ENCODE measurements at regions not wholly inside any gene's neighbourhood (a gene's known extent, or its start where the extent isn't known, plus 50 kb on each side); places are given as distances from the start of the nearest gene placed in this dataset.

DNA sequence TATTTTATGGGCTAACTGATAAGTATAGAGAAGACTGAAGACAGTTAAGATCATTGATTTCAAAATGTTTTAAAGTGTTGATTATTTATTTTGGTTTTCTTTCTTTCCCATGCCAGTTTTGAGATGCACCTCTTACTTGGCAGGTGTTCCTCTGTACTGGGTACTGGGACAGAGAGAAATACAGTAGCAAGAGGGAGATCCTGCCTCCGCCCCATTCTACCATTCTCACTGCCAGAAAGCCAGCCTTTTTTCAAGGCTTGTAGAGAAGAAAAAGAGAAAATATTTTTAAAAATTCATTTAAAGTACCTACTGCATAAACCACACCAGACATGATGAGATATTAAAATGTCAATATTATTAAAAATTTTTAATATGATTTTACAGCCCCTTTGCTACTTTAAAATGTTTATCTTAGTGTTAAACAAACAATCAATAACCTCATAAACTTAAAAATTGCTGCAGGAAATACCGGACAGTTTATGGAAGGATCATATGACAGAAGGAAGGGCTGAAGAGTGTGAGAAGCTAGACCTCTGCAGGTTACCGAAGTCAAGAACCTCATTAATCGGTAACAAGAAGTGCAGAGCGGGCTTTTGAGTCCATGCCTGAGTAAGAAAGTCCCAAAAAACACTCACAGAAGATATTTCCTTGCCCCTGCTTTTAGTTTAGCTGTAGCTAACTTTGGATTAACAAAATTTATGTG is 117.8 kb upstream of the ESR1 start:
- H3K36me3 ChIP-seq (replicated peaks in 1 of 2; ENCODE audit: control insufficient read depth in 1 of 2, insufficient read depth in 2 of 2, low read length in 1 of 2), result no peaks in the 10 kb centered on the region
- H2AFZ ChIP-seq (ENCODE audit: low read depth), result no peak overlapping the region
- WGBS (ENCODE audit: low lambda C conversion rate), result 50% methylated on average over 5 of the region's 5 CpGs
- POLR2A ChIA-PET, result no interaction called here
- no peaks in the 10 kb centered on the region for H3K9me3 ChIP-seq
- DNase-seq, result no peak
- no peak overlapping the region for H3K4me3 ChIP-seq (ENCODE audit: low read depth in 2 of 2, low read length in 1 of 2)
- CTCF ChIA-PET, result interaction anchor here (1.2 to 1.7 kb wide), 2 partner anchors 14 kb away, joined by 3 to 6 read pairs; no protein-coding TSS in a partner anchor
- no peaks in the 10 kb centered on the region for H4K20me1 ChIP-seq (ENCODE audit: insufficient read depth)
- no peaks in the 10 kb centered on the region for H3K79me2 ChIP-seq (ENCODE audit: insufficient read depth)
- H3K9me2 ChIP-seq, result no peaks in the 10 kb centered on the region
- no peak overlapping the region for H3K27ac ChIP-seq (ENCODE audit: low read depth in 2 of 2, low read length in 1 of 2)
- TF ChIP-seq EP300 (IDR thresholded peaks at IDR 0.05; ENCODE audit: borderline replicate concordance in 1 of 2, low read depth in 1 of 2, low read length in 1 of 2) (no peak), RFX5 (IDR thresholded peaks at IDR 0.05; ENCODE audit: low read length) (no peak)
- no peak overlapping the region for H3K4me2 ChIP-seq
- H3K9ac ChIP-seq, result no peak overlapping the region
- H3K27me3 ChIP-seq (ENCODE audit: insufficient read depth), result no peaks in the 10 kb centered on the region; the same call in 1 of the 2 replicates
- H3K4me1 ChIP-seq (ENCODE audit: control insufficient read depth in 1 of 2, insufficient read depth in 2 of 2, low read depth in 1 of 2, low read length in 1 of 2), result no peaks in the 10 kb centered on the region
- H3F3A ChIP-seq (replicated peaks; ENCODE audit: insufficient read depth), result no peaks in the 10 kb centered on the region

DNA sequence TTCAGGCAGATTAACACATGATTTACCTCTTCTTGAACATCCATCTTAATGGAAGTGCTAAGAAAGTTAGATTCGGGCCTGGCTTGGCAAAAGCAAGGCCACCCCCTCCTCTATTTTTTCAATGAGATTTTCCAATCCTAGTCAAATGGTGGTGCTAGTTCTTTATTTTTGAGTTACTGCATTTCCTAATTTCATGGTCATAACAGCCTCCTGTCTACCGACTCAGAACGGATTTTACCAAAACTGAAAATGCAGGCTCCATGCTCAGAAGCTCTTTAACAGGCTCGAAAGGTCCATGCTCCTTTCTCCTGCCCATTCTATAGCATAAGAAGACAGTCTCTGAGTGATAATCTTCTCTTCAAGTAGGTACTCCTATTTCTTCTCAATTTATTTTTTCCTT is 117.2 kb upstream of the ESR1 start:
- TF ChIP-seq EP300 (IDR thresholded peaks at IDR 0.05; ENCODE audit: borderline replicate concordance in 1 of 2, low read depth in 1 of 2, low read length in 1 of 2) (no peak), RAD21 (IDR thresholded peaks at IDR 0.05; ENCODE audit: low read length) (0 out of 2 replicates have a peak, but pooled peaks have one; percentile 6)
- Histone ChIP-seq H2AFZ (ENCODE audit: low read depth) (no peak overlapping the region), H3K4me2 (no peak overlapping the region), H3K27me3 (ENCODE audit: insufficient read depth) (no peaks in the 10 kb centered on the region; the same call in 1 of the 2 replicates), H3K4me1 (ENCODE audit: control insufficient read depth in 1 of 2, insufficient read depth in 2 of 2, low read depth in 1 of 2, low read length in 1 of 2) (no peaks in the 10 kb centered on the region), H3K9me2 (no peaks in the 10 kb centered on the region), H3K9me3 (no peaks in the 10 kb centered on the region), H3F3A (replicated peaks; ENCODE audit: insufficient read depth) (no peaks in the 10 kb centered on the region), H3K9ac (no peak overlapping the region), H3K79me2 (ENCODE audit: insufficient read depth) (no peaks in the 10 kb centered on the region), H3K36me3 (replicated peaks in 1 of 2; ENCODE audit: control insufficient read depth in 1 of 2, insufficient read depth in 2 of 2, low read length in 1 of 2) (no peaks in the 10 kb centered on the region), H4K20me1 (ENCODE audit: insufficient read depth) (no peaks in the 10 kb centered on the region), H3K27ac (ENCODE audit: low read depth in 2 of 2, low read length in 1 of 2) (no peak overlapping the region), H3K4me3 (ENCODE audit: low read depth in 2 of 2, low read length in 1 of 2) (no peak overlapping the region)
- 23% methylated on average over 4 of the region's 4 CpGs for WGBS (ENCODE audit: low lambda C conversion rate)
- CTCF ChIA-PET, result interaction anchor here (1.2 to 1.7 kb wide), 2 partner anchors 13 to 14 kb away, joined by 3 to 6 read pairs; no protein-coding TSS in a partner anchor
- DNase-seq, result no peak
- POLR2A ChIA-PET, result interaction anchor here (0.7 kb wide), 1 partner anchor 14 kb away, joined by 3 read pairs; no protein-coding TSS in a partner anchor

DNA sequence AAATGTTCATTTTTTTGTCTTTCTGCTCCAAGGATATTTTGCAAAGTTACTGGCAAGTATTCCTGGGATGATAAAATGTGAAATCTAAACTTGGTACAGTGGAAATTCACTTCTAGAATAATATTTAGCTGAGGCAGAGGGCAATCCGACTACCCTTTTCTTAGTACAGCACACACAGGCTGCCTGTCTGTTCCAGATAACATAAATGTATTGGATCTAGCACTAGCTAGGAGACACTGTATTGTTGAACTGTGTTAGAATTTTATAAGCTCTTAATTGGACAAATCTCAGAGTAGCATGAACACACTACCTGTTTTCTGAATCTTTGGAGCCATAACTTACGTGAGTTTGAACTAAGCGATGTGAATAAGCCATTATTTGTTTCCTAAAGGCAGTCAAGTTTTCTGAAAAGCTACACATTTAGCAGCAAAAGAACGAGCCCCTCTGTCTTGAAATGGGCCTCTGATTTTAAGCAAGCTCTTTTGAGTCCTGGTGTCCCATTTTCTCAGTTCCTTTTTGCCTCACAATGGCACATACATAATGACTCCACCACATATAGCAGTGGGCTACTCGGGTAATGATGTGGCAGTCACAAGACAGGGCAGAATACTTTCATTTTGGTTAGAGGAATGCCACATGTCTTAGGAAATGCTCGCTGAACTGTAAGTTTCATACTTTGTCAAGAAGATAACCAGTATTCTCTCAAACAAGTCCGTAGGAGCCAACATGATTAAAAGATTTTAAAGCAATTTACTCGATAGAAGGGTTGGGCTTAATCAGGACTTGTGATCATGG is 116.5 kb upstream of the ESR1 start:
- TF ChIP-seq POLR2AphosphoS5 (IDR thresholded peaks at IDR 0.05; ENCODE audit: low read depth, low read length) (no peak), FOSL2 (IDR thresholded peaks at IDR 0.05; ENCODE audit: borderline replicate concordance, low read depth) (no peak), EZH2phosphoT487 (IDR thresholded peaks at IDR 0.05; ENCODE audit: borderline replicate concordance, low read depth) (no peak), CHD2 (IDR thresholded peaks at IDR 0.05; ENCODE audit: low read length, partially characterized antibody) (no peak), SMC3 (IDR thresholded peaks at IDR 0.05; ENCODE audit: low read depth, low read length) (no peak), TEAD4 (IDR thresholded peaks at IDR 0.05; ENCODE audit: borderline replicate concordance, insufficient read depth) (no peak), ELF1 (IDR thresholded peaks at IDR 0.05) (no peak), MEF2A (IDR thresholded peaks at IDR 0.05; ENCODE audit: borderline replicate concordance, low read depth) (no peak), FOXM1 (IDR thresholded peaks at IDR 0.05; ENCODE audit: low read depth) (no peak), RAD21 (IDR thresholded peaks at IDR 0.05; ENCODE audit: low read length) (no peak), FOXJ3 (CRISPR knock-in tag; IDR thresholded peaks at IDR 0.05) (no peak), NRF1 (IDR thresholded peaks at IDR 0.05; ENCODE audit: low read depth, low read length) (no peak)
- TF ChIP-seq, protein P1, sequence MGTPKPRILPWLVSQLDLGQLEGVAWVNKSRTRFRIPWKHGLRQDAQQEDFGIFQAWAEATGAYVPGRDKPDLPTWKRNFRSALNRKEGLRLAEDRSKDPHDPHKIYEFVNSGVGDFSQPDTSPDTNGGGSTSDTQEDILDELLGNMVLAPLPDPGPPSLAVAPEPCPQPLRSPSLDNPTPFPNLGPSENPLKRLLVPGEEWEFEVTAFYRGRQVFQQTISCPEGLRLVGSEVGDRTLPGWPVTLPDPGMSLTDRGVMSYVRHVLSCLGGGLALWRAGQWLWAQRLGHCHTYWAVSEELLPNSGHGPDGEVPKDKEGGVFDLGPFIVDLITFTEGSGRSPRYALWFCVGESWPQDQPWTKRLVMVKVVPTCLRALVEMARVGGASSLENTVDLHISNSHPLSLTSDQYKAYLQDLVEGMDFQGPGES (IDR thresholded peaks at IDR 0.05; ENCODE audit: low read depth, low read length), result no peak
- TF ChIP-seq, protein P2, sequence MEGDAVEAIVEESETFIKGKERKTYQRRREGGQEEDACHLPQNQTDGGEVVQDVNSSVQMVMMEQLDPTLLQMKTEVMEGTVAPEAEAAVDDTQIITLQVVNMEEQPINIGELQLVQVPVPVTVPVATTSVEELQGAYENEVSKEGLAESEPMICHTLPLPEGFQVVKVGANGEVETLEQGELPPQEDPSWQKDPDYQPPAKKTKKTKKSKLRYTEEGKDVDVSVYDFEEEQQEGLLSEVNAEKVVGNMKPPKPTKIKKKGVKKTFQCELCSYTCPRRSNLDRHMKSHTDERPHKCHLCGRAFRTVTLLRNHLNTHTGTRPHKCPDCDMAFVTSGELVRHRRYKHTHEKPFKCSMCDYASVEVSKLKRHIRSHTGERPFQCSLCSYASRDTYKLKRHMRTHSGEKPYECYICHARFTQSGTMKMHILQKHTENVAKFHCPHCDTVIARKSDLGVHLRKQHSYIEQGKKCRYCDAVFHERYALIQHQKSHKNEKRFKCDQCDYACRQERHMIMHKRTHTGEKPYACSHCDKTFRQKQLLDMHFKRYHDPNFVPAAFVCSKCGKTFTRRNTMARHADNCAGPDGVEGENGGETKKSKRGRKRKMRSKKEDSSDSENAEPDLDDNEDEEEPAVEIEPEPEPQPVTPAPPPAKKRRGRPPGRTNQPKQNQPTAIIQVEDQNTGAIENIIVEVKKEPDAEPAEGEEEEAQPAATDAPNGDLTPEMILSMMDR (IDR thresholded peaks at IDR 0.05), result no peak
- 19% methylated on average over 8 of the region's 8 CpGs for WGBS (ENCODE audit: low lambda C conversion rate)
- no peaks in the 10 kb centered on the region for H3K9me3 ChIP-seq
- POLR2A ChIA-PET, result interaction anchor here (0.7 kb wide), 1 partner anchor 15 kb away, joined by 3 read pairs; no protein-coding TSS in a partner anchor
- peak overlapping the region; percentile 3; the same call in 1 of the 2 replicates for H3K4me2 ChIP-seq
- no peak overlapping the region for H3K4me3 ChIP-seq (ENCODE audit: low read depth in 2 of 2, low read length in 1 of 2)
- DNase-seq, result no peak
- H3F3A ChIP-seq (replicated peaks; ENCODE audit: insufficient read depth), result no peaks in the 10 kb centered on the region
- H3K79me2 ChIP-seq (ENCODE audit: insufficient read depth), result no peaks in the 10 kb centered on the region
- H3K27me3 ChIP-seq (ENCODE audit: insufficient read depth), result no peaks in the 10 kb centered on the region; the same call in 1 of the 2 replicates
- no peak overlapping the region for H3K27ac ChIP-seq (ENCODE audit: low read depth in 2 of 2, low read length in 1 of 2)
- H2AFZ ChIP-seq (ENCODE audit: low read depth), result peak overlapping the region; percentile 75
- no peak overlapping the region for H3K9ac ChIP-seq
- H3K9me2 ChIP-seq, result no peaks in the 10 kb centered on the region
- CTCF ChIA-PET, result interaction anchor here (1.2 to 1.7 kb wide), 2 partner anchors 13 to 15 kb away, joined by 3 to 6 read pairs; no protein-coding TSS in a partner anchor
- H3K4me1 ChIP-seq (ENCODE audit: control insufficient read depth in 1 of 2, insufficient read depth in 2 of 2, low read depth in 1 of 2, low read length in 1 of 2), result no peaks in the 10 kb centered on the region
- H4K20me1 ChIP-seq (ENCODE audit: insufficient read depth), result no peaks in the 10 kb centered on the region
- H3K36me3 ChIP-seq (replicated peaks in 1 of 2; ENCODE audit: control insufficient read depth in 1 of 2, insufficient read depth in 2 of 2, low read length in 1 of 2), result no peaks in the 10 kb centered on the region
